Loucy (cell line): ENCODE measurements at regions not wholly inside any gene's neighbourhood (a gene's known extent, or its start where the extent isn't known, plus 50 kb on each side); places are given as distances from the start of the nearest gene placed in this dataset.

Experiments used
- H2AFZ ChIP-seq: fragments of 200-600 bp; sonication (generic); 2 replicates; pipeline ENCODE4 v1.6.0; 2016; ENCODE audit warnings: antibody characterized with exemption, mild to moderate bottlenecking, low read length, moderate library complexity
- H3F3A ChIP-seq: fragments of 200-600 bp; 2 replicates; pipeline ENCODE4 v1.6.0; 2016; ENCODE audit warnings: antibody characterized with exemption, low read depth, mild to moderate bottlenecking
- H3K27me3 ChIP-seq: fragments of 200-600 bp; sonication (generic); 2 replicates; pipeline ENCODE4 v1.6.1; 2014; ENCODE audit warnings: low read length, mild to moderate bottlenecking; ENCODE audit not compliant: insufficient read depth, poor library complexity, severe bottlenecking
- H3K36me3 ChIP-seq: fragments of 200-600 bp; sonication (generic); 2 replicates; pipeline ENCODE4 v1.6.1; 2016; ENCODE audit warnings: low read length; ENCODE audit not compliant: insufficient read depth
- H3K4me1 ChIP-seq: fragments of 200-600 bp; sonication (generic); 2 replicates; pipeline ENCODE4 v1.5.1; 2014; ENCODE audit warnings: low read length, mild to moderate bottlenecking; ENCODE audit not compliant: insufficient read depth, poor library complexity, severe bottlenecking
- H3K4me2 ChIP-seq: fragments of 200-600 bp; sonication (generic); 2 replicates; pipeline ENCODE4 v1.6.0; 2014; ENCODE audit warnings: antibody characterized with exemption, low read length, low read depth, mild to moderate bottlenecking; ENCODE audit not compliant: poor library complexity, severe bottlenecking
- H3K4me3 ChIP-seq: fragments of 200-600 bp; sonication (generic); 2 replicates; pipeline ENCODE4 v1.5.1; 2014; ENCODE audit warnings: low read length, mild to moderate bottlenecking, mixed read lengths; ENCODE audit not compliant: poor library complexity, severe bottlenecking
- H3K79me2 ChIP-seq: fragments of 200-600 bp; sonication (generic); 2 replicates; pipeline ENCODE4 v1.6.1; 2014; ENCODE audit warnings: low read length; ENCODE audit not compliant: insufficient read depth
- H3K9ac ChIP-seq: fragments of 200-600 bp; sonication (generic); 2 replicates; pipeline ENCODE4 v1.6.0; 2014; ENCODE audit warnings: mild to moderate bottlenecking, low read depth, low read length, moderate library complexity; ENCODE audit not compliant: poor library complexity, severe bottlenecking
- H3K9me2 ChIP-seq: fragments of 200-600 bp; sonication (generic); replicated peaks from 2 replicates; pipeline ENCODE4 v1.6.1; 2016; ENCODE audit warnings: low read depth, low read length, mixed read lengths
- H3K9me3 ChIP-seq: fragments of 200-600 bp; sonication (generic); 2 replicates; pipeline ENCODE4 v1.6.1; 2014; ENCODE audit warnings: mild to moderate bottlenecking, antibody characterized with exemption, low read length, low read depth; ENCODE audit not compliant: insufficient read depth
- H4K20me1 ChIP-seq: fragments of 200-600 bp; sonication (generic); 2 replicates; pipeline ENCODE4 v1.6.0; 2014; ENCODE audit warnings: antibody characterized with exemption, low read length, mild to moderate bottlenecking; ENCODE audit not compliant: insufficient read depth, poor library complexity, severe bottlenecking
- CTCF ChIP-seq: fragments of 200-600 bp; sonication (generic); conservative IDR thresholded peaks from 2 replicates; pipeline ENCODE4 v1.5.1; 2014; ENCODE audit warnings: mild to moderate bottlenecking, antibody characterized with exemption, low read length
- EZH2phosphoT487 ChIP-seq: fragments of 200-600 bp; IDR thresholded peaks from 2 replicates; pipeline ENCODE4 v1.6.1; 2018; ENCODE audit warnings: antibody characterized with exemption, mild to moderate bottlenecking, moderate library complexity, borderline replicate concordance

DNA sequence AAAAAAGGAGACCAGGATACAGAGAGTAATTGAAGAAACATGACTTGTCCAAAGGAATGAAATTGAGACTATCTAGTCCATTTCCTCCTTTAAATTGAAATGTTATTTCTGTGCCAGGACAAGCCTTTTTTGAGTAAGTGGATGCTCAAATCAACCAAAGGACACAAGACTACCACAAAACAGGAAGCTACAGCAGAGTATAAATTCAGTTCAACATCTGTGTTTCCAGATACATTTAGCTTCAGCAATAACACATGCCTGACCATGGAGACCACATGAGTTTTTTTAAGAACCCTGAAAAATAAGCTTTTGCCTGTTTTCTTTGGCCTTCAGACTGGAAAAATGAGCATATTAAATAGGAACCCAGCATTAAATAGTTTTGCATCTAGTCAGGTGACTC lies 707.5 kb downstream of the ZWINT start:
- no peaks in the 10 kb centered on the region for H3K27me3 ChIP-seq
- H3K9me3 ChIP-seq: no peaks in the 10 kb centered on the region
- no peak overlapping the region for H3K9ac ChIP-seq
- H2AFZ ChIP-seq: no peak overlapping the region
- H4K20me1 ChIP-seq: no peaks in the 10 kb centered on the region
- H3K36me3 ChIP-seq: no peaks in the 10 kb centered on the region
- H3F3A ChIP-seq: no peaks in the 10 kb centered on the region
- H3K4me3 ChIP-seq: no peak overlapping the region
- H3K4me1 ChIP-seq: no peaks in the 10 kb centered on the region
- no peaks in the 10 kb centered on the region for H3K9me2 ChIP-seq
- H3K4me2 ChIP-seq: no peak overlapping the region
- no peaks in the 10 kb centered on the region for H3K79me2 ChIP-seq
- TF ChIP-seq EZH2phosphoT487: no peak
- TF ChIP-seq CTCF: no peak

DNA sequence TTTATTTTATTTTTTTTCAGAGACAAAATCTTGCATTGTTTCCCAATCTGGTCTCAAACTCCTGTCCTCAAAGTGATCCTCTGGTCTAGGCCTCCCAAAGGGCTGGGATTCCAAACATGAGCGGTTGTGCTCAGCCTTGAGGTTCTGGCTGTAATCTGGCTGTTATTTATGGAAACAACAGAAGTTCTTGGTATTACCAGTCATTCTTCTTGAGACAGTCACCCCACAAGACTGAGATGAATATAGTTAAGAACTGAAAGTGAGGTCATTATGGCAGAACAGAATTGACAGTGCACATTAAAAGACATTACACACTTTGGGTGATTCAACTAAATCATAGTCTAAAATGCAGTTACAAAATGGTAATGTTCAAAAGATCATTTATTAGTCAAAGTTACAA lies 719.5 kb downstream of the ZWINT start:
- no peaks in the 10 kb centered on the region for H3K27me3 ChIP-seq
- H4K20me1 ChIP-seq: no peaks in the 10 kb centered on the region
- no peaks in the 10 kb centered on the region for H3K9me3 ChIP-seq
- H2AFZ ChIP-seq: no peak overlapping the region
- TF ChIP-seq EZH2phosphoT487 (no peak), CTCF (no peak)
- no peak overlapping the region for H3K4me3 ChIP-seq
- no peaks in the 10 kb centered on the region for H3F3A ChIP-seq
- no peaks in the 10 kb centered on the region for H3K36me3 ChIP-seq
- no peaks in the 10 kb centered on the region for H3K79me2 ChIP-seq
- no peak overlapping the region for H3K9ac ChIP-seq
- H3K4me1 ChIP-seq: no peaks in the 10 kb centered on the region
- H3K4me2 ChIP-seq: no peak overlapping the region
- H3K9me2 ChIP-seq: no peaks in the 10 kb centered on the region

DNA sequence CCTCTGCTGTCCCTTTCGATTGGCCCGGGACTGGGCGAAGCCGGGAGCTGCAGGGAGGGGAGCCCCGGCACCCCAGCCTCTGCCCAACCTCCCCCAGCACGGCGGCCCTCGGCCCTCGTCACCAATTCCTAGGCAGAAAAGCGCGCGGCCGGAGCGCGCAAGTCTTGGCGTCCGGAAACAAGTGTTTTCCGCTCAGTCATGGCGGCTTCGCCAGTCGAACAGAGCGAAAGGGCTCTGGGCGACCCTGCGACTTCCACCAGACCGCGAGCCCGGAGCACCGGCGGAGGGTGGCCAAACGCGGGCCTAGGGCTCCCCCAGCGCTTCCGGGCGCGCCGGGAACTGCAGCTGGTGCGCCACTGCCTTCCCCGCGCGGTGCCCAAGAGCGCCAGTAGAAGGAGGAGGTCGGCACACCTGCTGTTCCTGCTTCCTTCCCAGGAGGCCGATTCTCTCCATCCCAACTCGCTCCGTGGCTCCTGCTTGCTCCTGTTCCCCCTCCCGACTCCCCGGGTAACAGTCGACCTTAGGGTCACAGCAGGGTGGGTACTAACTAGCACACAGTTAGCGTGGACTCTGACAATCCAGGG lies 729.9 kb downstream of the ZWINT start:
- Histone ChIP-seq H3K9ac (no peak overlapping the region), H3K4me3 (no peak overlapping the region), H3K36me3 (no peaks in the 10 kb centered on the region), H3K27me3 (no peaks in the 10 kb centered on the region), H3K79me2 (no peaks in the 10 kb centered on the region), H3K9me2 (no peaks in the 10 kb centered on the region), H4K20me1 (no peaks in the 10 kb centered on the region), H3K4me2 (no peak overlapping the region), H3K4me1 (no peaks in the 10 kb centered on the region), H2AFZ (no peak overlapping the region), H3K9me3 (no peaks in the 10 kb centered on the region), H3F3A (no peaks in the 10 kb centered on the region)
- TF ChIP-seq EZH2phosphoT487 (no peak), CTCF (no peak)
